Progenitor cell of endocrine pancreas (in vitro differentiated cells): ENCODE measurements at regions not wholly inside any gene's neighbourhood (a gene's known extent, or its start where the extent isn't known, plus 50 kb on each side); places are given as distances from the start of the nearest gene placed in this dataset.

Source experiments
- DNase-seq: peaks from one replicate; pipeline ENCODE4 v3.0.0; 2021; ENCODE audit warnings: low spot score; ENCODE audit not compliant: unreplicated experiment
- H3K27ac Mint-ChIP-seq: 2 replicates; pipeline ENCODE4 v1.8.0; 2021; ENCODE audit warnings: mild to moderate bottlenecking, moderate library complexity, mixed read lengths
- H3K27me3 Mint-ChIP-seq: 2 replicates; pipeline ENCODE4 v1.8.0; 2021; ENCODE audit warnings: mixed read lengths
- H3K36me3 Mint-ChIP-seq: 2 replicates; pipeline ENCODE4 v1.8.0; 2022; ENCODE audit warnings: mixed read lengths; ENCODE audit not compliant: insufficient read depth
- H3K4me1 Mint-ChIP-seq: 2 replicates; pipeline ENCODE4 v1.8.0; 2021; ENCODE audit warnings: low read depth, mixed read lengths
- H3K4me3 Mint-ChIP-seq: 2 replicates; pipeline ENCODE4 v1.8.0; 2021; ENCODE audit warnings: low read depth, mild to moderate bottlenecking, moderate library complexity, mixed read lengths
- H3K9me3 Mint-ChIP-seq: 2 replicates; pipeline ENCODE4 v1.8.0; 2021; ENCODE audit warnings: low read depth, mixed read lengths
- TF ChIP-seq, protein P1 (sequence below): fragments of 200-600 bp; sonication (generic); IDR thresholded peaks from one replicate; pipeline ENCODE4 v1.5.0; 2021; ENCODE audit warnings: antibody characterized with exemption, mild to moderate bottlenecking; ENCODE audit not compliant: unreplicated experiment

DNA sequence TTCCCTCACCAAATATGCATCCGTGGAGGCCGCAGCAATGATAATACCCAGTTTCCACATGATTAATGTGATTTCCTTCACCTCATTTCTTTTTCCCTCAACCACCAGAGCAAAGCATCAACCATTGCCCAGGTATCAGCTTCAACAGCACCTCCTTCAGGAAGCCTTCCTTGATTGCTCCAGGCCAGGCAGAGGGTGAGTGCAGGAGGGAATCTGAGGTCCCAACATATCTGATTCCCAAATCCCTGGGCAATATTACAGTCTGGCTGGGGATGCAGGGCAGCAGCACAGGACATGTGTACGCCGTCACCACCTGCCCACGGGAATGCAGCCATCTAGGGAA lies 142.4 kb upstream of the MYCN start:
- no peaks in the 10 kb centered on the region for H3K9me3 Mint-ChIP-seq
- H3K27ac Mint-ChIP-seq, result no peak overlapping the region
- no peaks in the 10 kb centered on the region for H3K36me3 Mint-ChIP-seq
- TF ChIP-seq, protein P1, sequence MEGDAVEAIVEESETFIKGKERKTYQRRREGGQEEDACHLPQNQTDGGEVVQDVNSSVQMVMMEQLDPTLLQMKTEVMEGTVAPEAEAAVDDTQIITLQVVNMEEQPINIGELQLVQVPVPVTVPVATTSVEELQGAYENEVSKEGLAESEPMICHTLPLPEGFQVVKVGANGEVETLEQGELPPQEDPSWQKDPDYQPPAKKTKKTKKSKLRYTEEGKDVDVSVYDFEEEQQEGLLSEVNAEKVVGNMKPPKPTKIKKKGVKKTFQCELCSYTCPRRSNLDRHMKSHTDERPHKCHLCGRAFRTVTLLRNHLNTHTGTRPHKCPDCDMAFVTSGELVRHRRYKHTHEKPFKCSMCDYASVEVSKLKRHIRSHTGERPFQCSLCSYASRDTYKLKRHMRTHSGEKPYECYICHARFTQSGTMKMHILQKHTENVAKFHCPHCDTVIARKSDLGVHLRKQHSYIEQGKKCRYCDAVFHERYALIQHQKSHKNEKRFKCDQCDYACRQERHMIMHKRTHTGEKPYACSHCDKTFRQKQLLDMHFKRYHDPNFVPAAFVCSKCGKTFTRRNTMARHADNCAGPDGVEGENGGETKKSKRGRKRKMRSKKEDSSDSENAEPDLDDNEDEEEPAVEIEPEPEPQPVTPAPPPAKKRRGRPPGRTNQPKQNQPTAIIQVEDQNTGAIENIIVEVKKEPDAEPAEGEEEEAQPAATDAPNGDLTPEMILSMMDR, result no peak
- peaks cover 42% of the 10 kb centered on the region for H3K27me3 Mint-ChIP-seq
- H3K4me1 Mint-ChIP-seq, result peaks cover 6% of the 10 kb centered on the region
- DNase-seq, result no peak
- H3K4me3 Mint-ChIP-seq, result no peak overlapping the region

DNA sequence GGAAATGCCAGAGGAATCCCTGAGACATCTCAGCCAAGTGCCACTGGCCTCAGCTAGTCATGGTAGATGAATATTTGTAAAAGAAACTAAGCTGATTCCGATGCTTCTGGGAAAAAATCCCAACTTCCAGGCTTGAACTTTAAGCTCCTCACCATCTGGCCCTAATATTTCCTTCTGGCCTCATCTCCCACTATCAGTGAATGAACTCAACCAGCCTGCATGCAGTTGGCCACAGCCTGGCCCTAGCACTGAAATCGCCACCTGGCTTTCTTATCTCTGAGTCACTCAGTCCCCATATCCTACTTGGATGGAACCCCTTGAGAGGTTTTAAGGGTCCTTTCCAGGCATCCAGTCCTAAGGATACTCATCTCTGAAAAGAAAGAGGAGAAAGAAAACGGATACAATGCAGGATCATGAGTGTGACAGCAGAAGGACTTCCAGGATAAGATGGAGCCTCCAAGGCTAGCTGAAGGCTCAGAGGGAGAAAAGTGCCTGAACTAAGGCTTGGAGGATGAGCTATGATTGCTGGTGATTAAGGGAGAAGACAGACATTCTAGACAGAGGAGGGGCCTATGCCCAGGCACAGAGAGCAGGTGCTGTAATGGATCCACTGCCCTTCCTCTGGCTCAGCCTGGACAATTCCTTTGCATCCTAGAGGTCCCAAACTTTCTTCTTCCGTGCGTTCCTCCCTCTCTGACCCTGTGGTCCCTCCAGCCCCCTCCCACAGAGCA lies 141.5 kb upstream of the MYCN start:
- no peaks in the 10 kb centered on the region for H3K9me3 Mint-ChIP-seq
- H3K27ac Mint-ChIP-seq, result no peak overlapping the region
- TF ChIP-seq, protein P1, result no peak
- no peak overlapping the region for H3K4me3 Mint-ChIP-seq
- H3K4me1 Mint-ChIP-seq, result no peaks in the 10 kb centered on the region
- DNase-seq, result no peak
- peaks cover 45% of the 10 kb centered on the region for H3K27me3 Mint-ChIP-seq
- H3K36me3 Mint-ChIP-seq, result no peaks in the 10 kb centered on the region

DNA sequence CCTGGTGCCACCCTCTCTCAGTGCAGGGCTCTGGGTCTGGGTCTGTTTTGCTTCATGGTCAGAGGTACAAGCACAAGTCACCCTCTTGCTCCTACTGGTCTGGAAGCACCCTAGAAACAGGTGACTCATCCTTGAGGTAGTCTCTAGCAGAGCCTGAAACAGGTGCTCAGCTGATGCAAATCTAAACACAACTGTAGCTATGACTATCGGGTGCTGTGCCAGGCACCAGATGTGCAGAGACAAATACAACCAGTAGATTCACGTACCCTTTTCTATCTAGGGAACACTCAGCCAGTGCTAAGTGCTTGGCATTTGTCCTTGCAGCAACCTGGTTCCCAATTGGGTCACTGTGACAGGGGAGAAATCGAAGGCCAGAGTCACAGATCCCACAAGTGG lies 140.9 kb upstream of the MYCN start:
- Mint-ChIP-seq H3K27ac (no peak overlapping the region), H3K4me1 (no peaks in the 10 kb centered on the region), H3K27me3 (peaks cover 48% of the 10 kb centered on the region), H3K36me3 (no peaks in the 10 kb centered on the region), H3K9me3 (no peaks in the 10 kb centered on the region), H3K4me3 (no peak overlapping the region)
- TF ChIP-seq, protein P1, result no peak
- no peak for DNase-seq

DNA sequence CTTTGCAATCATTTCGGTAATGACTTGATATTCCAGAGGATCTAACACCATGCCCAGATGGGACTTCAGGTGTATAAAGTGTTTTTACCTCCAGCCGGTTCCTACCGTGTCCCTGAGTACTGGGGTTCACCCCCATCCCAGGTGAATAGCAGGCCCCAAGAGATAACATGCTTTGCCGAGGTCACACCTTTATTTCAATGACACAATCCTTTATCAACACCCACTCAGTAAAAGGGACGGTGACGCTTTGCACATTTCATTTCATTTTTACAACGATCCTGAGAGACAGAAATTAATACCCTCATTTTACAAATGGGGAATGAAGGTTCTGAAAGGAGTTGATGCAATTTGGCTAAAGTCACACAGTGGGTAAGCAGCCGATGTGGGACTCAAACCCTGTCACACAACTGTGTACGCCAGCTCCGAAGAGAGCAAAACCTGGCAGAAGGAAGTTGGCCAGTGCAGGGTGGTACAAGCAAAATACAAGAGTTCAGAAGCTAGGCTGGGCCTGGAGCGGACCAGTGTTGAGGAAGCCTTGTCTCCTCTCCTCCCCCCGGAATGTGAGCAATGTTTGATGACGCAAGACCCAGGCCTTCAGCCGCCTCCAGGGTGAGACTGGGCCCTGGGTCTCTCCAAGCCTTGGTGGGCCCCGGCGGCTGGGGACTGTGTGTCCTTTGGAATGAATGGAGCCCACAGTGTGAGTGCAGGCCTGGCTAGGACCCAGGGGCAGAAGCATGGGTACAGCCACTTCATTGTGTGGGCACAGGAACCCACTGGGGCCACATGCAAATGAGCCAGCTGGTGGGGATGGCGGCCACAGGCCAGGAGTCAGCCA lies 139.6 kb upstream of the MYCN start:
- TF ChIP-seq, protein P1, result no peak
- Mint-ChIP-seq H3K4me1 (no peaks in the 10 kb centered on the region), H3K9me3 (no peaks in the 10 kb centered on the region), H3K4me3 (no peak overlapping the region), H3K36me3 (no peaks in the 10 kb centered on the region), H3K27me3 (peaks cover 49% of the 10 kb centered on the region), H3K27ac (no peak overlapping the region)
- no peak for DNase-seq

DNA sequence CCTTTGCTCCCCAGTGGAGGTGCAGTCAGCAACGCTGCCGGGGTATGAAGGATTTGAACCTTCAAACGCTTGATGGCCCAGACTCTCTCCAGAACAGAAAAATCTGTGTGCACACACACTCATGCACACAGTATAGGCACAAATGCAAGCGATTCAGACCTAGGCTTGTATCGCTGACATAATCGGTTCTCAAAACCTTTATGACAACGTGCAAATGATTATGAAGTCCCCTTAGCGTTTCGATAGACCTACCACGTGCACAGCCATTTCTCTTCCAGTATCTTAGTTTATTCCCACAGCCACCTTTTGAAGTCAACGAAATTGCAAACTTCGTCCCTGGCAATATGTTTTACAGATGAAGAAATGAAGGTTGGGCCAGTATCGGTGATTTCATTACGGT lies 138.9 kb upstream of the MYCN start:
- H3K4me1 Mint-ChIP-seq, result no peaks in the 10 kb centered on the region
- H3K27ac Mint-ChIP-seq, result no peak overlapping the region

More for the DNA sequence above, 138.9 kb upstream of the MYCN start:
- TF ChIP-seq, protein P1, result no peak
- no peak for DNase-seq
- H3K36me3 Mint-ChIP-seq, result no peaks in the 10 kb centered on the region
- H3K9me3 Mint-ChIP-seq, result no peaks in the 10 kb centered on the region
- no peak overlapping the region for H3K4me3 Mint-ChIP-seq
- peaks cover 42% of the 10 kb centered on the region for H3K27me3 Mint-ChIP-seq
